Thoracic aorta (tissue), 2 donors: ENCODE measurements at regions not wholly inside any gene's neighbourhood (a gene's known extent, or its start where the extent isn't known, plus 50 kb on each side); places are given as distances from the start of the nearest gene placed in this dataset.

ENCODE experiments used
- ATAC-seq: fragments of 150-250 bp; one replicate; pipeline ENCODE4 v1.8.0; 2017; ENCODE audit warnings: low read depth; ENCODE audit not compliant: insufficient number of reproducible peaks, low FRiP score
- DNase-seq: peaks from one replicate; pipeline ENCODE4 v3.0.0-alpha.2; 2020; ENCODE audit warnings: low spot score
- H3K27ac ChIP-seq, 2 donors: fragments of 200-600 bp; sonication (generic); 1 replicate in 1 of 2; 2 replicates in 1 of 2; pipeline ENCODE4 v1.5.1; 2016; ENCODE audit warnings: mild to moderate bottlenecking in 2 of 2, moderate library complexity in 2 of 2
- H3K27me3 ChIP-seq: fragments of 200-600 bp; sonication (generic); replicated peaks from 2 replicates; pipeline ENCODE4 v1.6.0; 2016; ENCODE audit warnings: mild to moderate bottlenecking; ENCODE audit not compliant: insufficient read depth
- H3K36me3 ChIP-seq: fragments of 200-600 bp; sonication (generic); one replicate; pipeline ENCODE4 v1.5.1; 2016
- H3K4me1 ChIP-seq, 2 donors: fragments of 200-600 bp; sonication (generic); 1 replicate in 1 of 2; 2 replicates in 1 of 2; pipeline versions ENCODE4 v1.5.1 to v1.6.0; 2016; ENCODE audit warnings: low read depth in 2 of 2, mild to moderate bottlenecking in 1 of 2; ENCODE audit not compliant: control insufficient read depth in 1 of 2
- H3K4me3 ChIP-seq: fragments of 200-600 bp; sonication (generic); 2 replicates; pipeline ENCODE4 v1.5.1; 2016; ENCODE audit warnings: mild to moderate bottlenecking
- H3K9me3 ChIP-seq: fragments of 200-600 bp; sonication (generic); 2 replicates; pipeline ENCODE4 v1.5.1; 2016
- TF ChIP-seq, protein P1 (sequence below): fragments of 200-600 bp; sonication (generic); IDR thresholded peaks from one replicate; pipeline ENCODE4 v1.5.1; 2019; ENCODE audit warnings: antibody characterized with exemption

DNA sequence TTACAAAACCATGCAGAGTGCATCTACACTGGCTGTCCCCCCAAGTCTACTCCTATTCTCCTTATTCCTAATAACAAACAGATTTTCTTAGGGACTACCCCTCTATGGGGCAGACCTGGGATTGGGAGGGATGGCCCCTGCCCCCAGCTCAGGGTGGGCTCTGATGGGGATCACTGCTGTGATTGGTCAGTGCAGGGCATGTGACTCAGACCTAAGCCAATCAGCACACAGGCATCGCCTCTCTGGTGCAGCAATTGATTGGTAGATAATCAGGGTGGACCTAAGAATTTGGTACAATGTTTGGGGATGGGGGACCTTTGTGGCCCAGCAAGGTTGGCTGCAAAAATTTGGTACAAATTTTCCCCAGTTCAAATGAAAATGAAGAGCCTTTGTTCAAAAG is 57.2 kb upstream of the SHANK2 start:
- TF ChIP-seq, protein P1, sequence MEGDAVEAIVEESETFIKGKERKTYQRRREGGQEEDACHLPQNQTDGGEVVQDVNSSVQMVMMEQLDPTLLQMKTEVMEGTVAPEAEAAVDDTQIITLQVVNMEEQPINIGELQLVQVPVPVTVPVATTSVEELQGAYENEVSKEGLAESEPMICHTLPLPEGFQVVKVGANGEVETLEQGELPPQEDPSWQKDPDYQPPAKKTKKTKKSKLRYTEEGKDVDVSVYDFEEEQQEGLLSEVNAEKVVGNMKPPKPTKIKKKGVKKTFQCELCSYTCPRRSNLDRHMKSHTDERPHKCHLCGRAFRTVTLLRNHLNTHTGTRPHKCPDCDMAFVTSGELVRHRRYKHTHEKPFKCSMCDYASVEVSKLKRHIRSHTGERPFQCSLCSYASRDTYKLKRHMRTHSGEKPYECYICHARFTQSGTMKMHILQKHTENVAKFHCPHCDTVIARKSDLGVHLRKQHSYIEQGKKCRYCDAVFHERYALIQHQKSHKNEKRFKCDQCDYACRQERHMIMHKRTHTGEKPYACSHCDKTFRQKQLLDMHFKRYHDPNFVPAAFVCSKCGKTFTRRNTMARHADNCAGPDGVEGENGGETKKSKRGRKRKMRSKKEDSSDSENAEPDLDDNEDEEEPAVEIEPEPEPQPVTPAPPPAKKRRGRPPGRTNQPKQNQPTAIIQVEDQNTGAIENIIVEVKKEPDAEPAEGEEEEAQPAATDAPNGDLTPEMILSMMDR: no peak
- Histone ChIP-seq H3K9me3 (no peaks in the 10 kb centered on the region), H3K27me3 (no peaks in the 10 kb centered on the region), H3K4me3 (no peak overlapping the region), H3K27ac (no peak overlapping the region), H3K4me1 (no peaks in the 10 kb centered on the region), H3K36me3 (no peaks in the 10 kb centered on the region)
- ATAC-seq (no peak), DNase-seq (no peak)

DNA sequence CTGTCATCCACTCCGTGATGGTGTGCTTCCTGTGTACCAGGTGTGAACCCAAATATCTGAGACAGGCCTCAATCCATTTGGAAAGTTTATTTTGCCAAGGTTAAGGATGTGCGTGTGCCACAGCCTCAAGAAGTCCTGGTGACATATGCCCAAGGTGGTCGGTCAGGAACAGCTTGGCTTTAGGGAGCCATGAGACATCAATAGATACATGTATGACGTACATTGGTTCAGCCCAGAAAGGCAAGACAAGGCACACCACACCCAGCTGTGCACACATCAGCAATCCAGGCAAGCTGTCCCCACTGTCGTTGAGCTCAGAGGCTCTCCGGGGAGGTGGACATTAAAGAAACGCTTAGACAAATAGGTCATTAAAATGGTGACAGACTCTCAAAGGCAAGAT is 56.8 kb upstream of the SHANK2 start:
- TF ChIP-seq, protein P1: no peak
- no peak overlapping the region for H3K27ac ChIP-seq
- H3K36me3 ChIP-seq: no peaks in the 10 kb centered on the region
- DNase-seq (no peak), ATAC-seq (no peak)
- H3K4me3 ChIP-seq: no peak overlapping the region
- no peaks in the 10 kb centered on the region for H3K9me3 ChIP-seq
- no peaks in the 10 kb centered on the region for H3K27me3 ChIP-seq
- H3K4me1 ChIP-seq: no peaks in the 10 kb centered on the region

DNA sequence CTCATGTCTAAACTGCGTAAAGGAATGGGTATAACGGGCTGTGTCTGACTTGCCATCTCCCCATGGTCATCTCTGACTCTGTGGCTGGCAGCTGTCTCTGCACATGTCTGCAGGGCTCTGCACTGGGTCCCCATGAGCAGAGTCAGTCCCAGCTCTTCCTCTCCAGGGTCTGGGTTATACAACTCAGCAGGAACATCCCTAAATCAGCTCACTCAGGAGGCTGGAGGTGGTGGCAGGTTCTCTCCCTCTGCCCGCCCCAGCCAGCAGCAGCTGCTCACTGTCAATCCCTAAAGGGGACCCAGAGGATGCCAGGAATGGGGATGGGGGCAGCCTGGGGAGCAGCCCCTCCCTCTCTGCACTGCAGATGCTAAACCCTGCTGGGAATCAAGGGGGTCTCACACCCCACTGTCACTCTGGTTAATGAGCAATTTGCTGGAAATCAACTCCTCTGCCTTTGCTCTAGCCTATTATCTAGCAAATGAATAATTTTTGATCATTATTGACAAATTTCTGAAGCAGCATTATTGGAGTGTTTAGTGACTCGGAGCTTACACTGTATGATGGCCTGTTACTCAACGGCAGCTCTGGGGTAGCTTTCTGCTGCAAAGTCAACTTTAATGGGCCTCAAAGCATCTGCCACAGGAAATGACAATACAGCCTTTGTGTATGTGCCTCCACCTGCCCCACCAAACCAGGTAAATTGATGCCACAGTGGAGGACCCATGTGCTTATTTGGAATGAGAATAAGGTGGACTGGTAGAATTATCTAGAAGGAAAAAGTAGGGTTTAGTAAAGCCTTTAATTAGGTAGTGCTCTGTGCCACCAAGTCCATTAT is 55.7 kb upstream of the SHANK2 start:
- Histone ChIP-seq H3K27me3 (no peaks in the 10 kb centered on the region), H3K36me3 (no peaks in the 10 kb centered on the region), H3K4me3 (no peak overlapping the region), H3K4me1 (no peaks in the 10 kb centered on the region), H3K27ac (no peak overlapping the region), H3K9me3 (no peaks in the 10 kb centered on the region)
- no peak for ATAC-seq
- DNase-seq: no peak
- TF ChIP-seq, protein P1: no peak

DNA sequence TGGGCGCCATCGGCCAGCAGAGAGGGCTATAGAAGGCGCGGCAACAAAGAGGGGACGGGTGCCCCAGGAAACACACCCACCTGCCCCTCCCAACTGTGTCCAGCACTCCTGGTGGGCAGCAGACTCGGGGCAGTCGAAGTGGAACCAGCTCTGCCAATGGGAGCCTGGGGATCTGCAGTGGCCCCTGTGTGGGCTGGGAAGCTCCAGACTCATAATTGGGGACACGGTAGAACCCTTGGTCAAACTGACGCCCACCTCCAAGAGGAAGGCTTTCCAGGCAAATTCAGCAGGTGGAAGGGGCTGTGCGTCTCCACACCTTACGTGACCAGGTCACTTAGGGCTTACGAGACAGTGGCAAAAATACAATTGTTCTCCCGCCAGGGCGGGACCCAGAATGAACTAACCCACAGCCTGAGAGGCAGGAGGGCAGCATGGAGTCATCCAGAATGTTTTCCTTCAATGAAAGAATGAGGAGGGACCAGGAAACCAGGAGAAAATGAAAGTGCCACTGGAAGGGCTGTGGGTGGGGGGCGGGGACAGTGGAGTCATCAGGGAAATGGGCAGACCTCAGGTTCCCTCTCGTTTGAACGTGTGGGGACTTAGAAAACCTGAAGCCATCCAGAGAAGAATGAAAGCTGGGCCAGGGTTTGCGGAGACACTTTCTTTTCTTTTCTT is 53.2 kb upstream of the SHANK2 start:
- Histone ChIP-seq H3K27ac (no peak overlapping the region), H3K9me3 (no peaks in the 10 kb centered on the region), H3K4me1 (peaks cover 0 to 7% of the 10 kb centered on the region in 2 donors), H3K4me3 (no peak overlapping the region), H3K27me3 (no peaks in the 10 kb centered on the region), H3K36me3 (no peaks in the 10 kb centered on the region)
- TF ChIP-seq, protein P1: no peak
- ATAC-seq (no peak), DNase-seq (no peak)

DNA sequence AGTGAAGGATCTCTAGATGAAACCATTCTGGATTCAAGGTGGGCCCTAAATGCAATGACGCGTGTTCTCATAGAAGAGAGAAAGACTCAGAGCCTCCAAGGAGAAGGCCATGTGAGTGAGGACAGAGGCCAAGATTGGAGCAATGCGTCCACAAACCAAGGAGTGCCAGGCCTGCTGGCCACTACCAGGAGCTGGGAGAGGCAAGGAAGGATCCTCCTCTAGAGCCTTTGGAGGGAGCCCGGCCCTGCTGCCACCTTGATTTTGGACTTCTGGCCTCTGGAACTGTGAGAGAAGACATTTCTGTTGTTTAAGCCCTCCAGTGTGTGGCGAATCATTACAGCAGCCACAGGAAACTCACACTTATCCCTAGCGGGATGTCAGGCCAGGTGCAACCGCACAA is 52.7 kb upstream of the SHANK2 start:
- peaks cover 3 to 13% of the 10 kb centered on the region in 2 donors for H3K4me1 ChIP-seq
- no peaks in the 10 kb centered on the region for H3K9me3 ChIP-seq
- TF ChIP-seq, protein P1: no peak
- ATAC-seq (no peak), DNase-seq (no peak)
- no peaks in the 10 kb centered on the region for H3K36me3 ChIP-seq
- no peaks in the 10 kb centered on the region for H3K27me3 ChIP-seq
- H3K4me3 ChIP-seq: no peak overlapping the region
- no peak overlapping the region for H3K27ac ChIP-seq
